Esophagus squamous epithelium (tissue), 5 donors: ENCODE measurements at regions not wholly inside any gene's neighbourhood (a gene's known extent, or its start where the extent isn't known, plus 50 kb on each side); places are given as distances from the start of the nearest gene placed in this dataset.

Experiments used
- DNase-seq: peaks from one replicate; lab custom pipeline; 2025; lab: John Stamatoyannopoulos, UW
- H3K27ac ChIP-seq, 4 donors: fragments of 200-600 bp; sonication (generic); one replicate each; pipeline ENCODE4 v1.5.1; 2016 to 2019; ENCODE audit warnings: mild to moderate bottlenecking in 1 of 4
- H3K27me3 ChIP-seq, 4 donors: fragments of 200-600 bp; sonication (generic); 1 replicate in 3 of 4; 2 replicates in 1 of 4; pipeline versions ENCODE4 v1.5.1 to v1.6.0; 2017 to 2021; ENCODE audit warnings: antibody characterized with exemption in 1 of 4
- H3K36me3 ChIP-seq, 3 donors: fragments of 200-600 bp; sonication (generic); one replicate each; pipeline ENCODE4 v1.5.1; 2016 to 2019
- H3K4me1 ChIP-seq, 3 donors: fragments of 200-600 bp; sonication (generic); one replicate each; pipeline ENCODE4 v1.5.1; 2017 to 2019
- H3K4me3 ChIP-seq, 4 donors: fragments of 200-600 bp; sonication (generic); 1 replicate in 3 of 4; 2 replicates in 1 of 4; pipeline ENCODE4 v1.5.1; 2016 to 2019; ENCODE audit warnings: mild to moderate bottlenecking in 2 of 4, moderate library complexity in 1 of 4
- H3K9me3 ChIP-seq, 3 donors: fragments of 200-600 bp; sonication (generic); one replicate each; pipeline ENCODE4 v1.5.1; 2016 to 2019
- CTCF ChIP-seq, 6 experiments: fragments of 450-650 bp in 4 of 6; fragments of 200-600 bp in 2 of 6; sonication (generic) in 2 of 6; IDR thresholded peaks; one replicate each; pipeline ENCODE4 v1.5.1; 2016 to 2019; ENCODE audit warnings: antibody characterized with exemption in 6 of 6, mild to moderate bottlenecking in 4 of 6, moderate library complexity in 4 of 6
- POLR2A ChIP-seq, 4 donors: fragments of 450-650 bp; IDR thresholded peaks; one replicate each; pipeline ENCODE4 v1.6.1; 2017; ENCODE audit warnings: antibody characterized with exemption in 4 of 4, mild to moderate bottlenecking in 4 of 4, moderate library complexity in 3 of 4
- WGBS, 2 donors: methylation state at CpG; one replicate each; pipeline ENCODE4 v1.1.5; 2018; 5-methylcytosine and 5-hydroxymethylcytosine counted together
- intact Hi-C: fragments of 100-400 bp; cut with DNase I; formaldehyde crosslinking; loops from one replicate; pipeline ENCODE4 v1.15.0; 2022
- donor health status: DM: yes; HTN: yes; CAD: no.

- intact Hi-C loops: no loop called here
These were observed 67.7 kb upstream of the USP29 start for GRCh38 chr19:57052081-57052480.

GRCh38 chr19:57053401-57053800 lies 66.4 kb upstream of the USP29 start:
- no peak overlapping the region for H3K4me3 ChIP-seq
- WGBS, 2 donors: 63 to 72% methylated on average over 12 of the region's 12 CpGs
- peaks cover 0 to 39% (median 0%) of the 10 kb centered on the region in 3 donors for H3K9me3 ChIP-seq
- no peak overlapping the region for H3K27ac ChIP-seq
- no peaks in the 10 kb centered on the region for H3K36me3 ChIP-seq
- TF ChIP-seq CTCF (IDR thresholded peaks at IDR 0.05) (no peak), POLR2A (IDR thresholded peaks at IDR 0.05) (no peak)
- no peaks in the 10 kb centered on the region for H3K4me1 ChIP-seq
- intact Hi-C loops: no loop called here
- H3K27me3 ChIP-seq: no peaks in the 10 kb centered on the region
- no peak for DNase-seq

More at GRCh38 chr19:57052081-57052480, 67.7 kb upstream of the USP29 start:
- Histone ChIP-seq H3K9me3 (peaks cover 0 to 44% (median 0%) of the 10 kb centered on the region in 3 donors), H3K4me1 (no peaks in the 10 kb centered on the region), H3K27me3 (no peaks in the 10 kb centered on the region), H3K27ac (no peak overlapping the region), H3K4me3 (no peak overlapping the region), H3K36me3 (no peaks in the 10 kb centered on the region)
- TF ChIP-seq CTCF (IDR thresholded peaks at IDR 0.05) (no peak), POLR2A (IDR thresholded peaks at IDR 0.05) (no peak)
- 23 to 44% methylated on average over 3 of the region's 3 CpGs for WGBS, 2 donors
- no peak for DNase-seq

- 78 to 82% methylated on average over 5 of the region's 5 CpGs for WGBS, 2 donors
- H3K4me3 ChIP-seq: no peak overlapping the region
- no peak overlapping the region for H3K27ac ChIP-seq
- H3K36me3 ChIP-seq: no peaks in the 10 kb centered on the region
- no peaks in the 10 kb centered on the region for H3K4me1 ChIP-seq
- TF ChIP-seq POLR2A (IDR thresholded peaks at IDR 0.05) (no peak), CTCF (IDR thresholded peaks at IDR 0.05) (no peak)
- DNase-seq: no peak
- H3K9me3 ChIP-seq: peaks cover 0 to 26% (median 0%) of the 10 kb centered on the region in 3 donors
- no peaks in the 10 kb centered on the region for H3K27me3 ChIP-seq
- intact Hi-C loops: no loop called here
These were observed 63.8 kb upstream of the USP29 start for GRCh38 chr19:57055956-57056355.

GRCh38 chr19:57057036-57057686 lies 62.6 kb upstream of the USP29 start:
- Histone ChIP-seq H3K36me3 (no peaks in the 10 kb centered on the region), H3K27ac (no peak overlapping the region), H3K4me3 (no peak overlapping the region), H3K9me3 (peaks cover 0 to 22% (median 0%) of the 10 kb centered on the region in 3 donors), H3K27me3 (no peaks in the 10 kb centered on the region), H3K4me1 (no peaks in the 10 kb centered on the region)
- no peak for DNase-seq
- WGBS, 2 donors: 52% methylated on average over 15 to 16 of the region's 16 CpGs
- intact Hi-C loops: no loop called here
- TF ChIP-seq CTCF (IDR thresholded peaks at IDR 0.05) (no peak), POLR2A (IDR thresholded peaks at IDR 0.05) (no peak)

GRCh38 chr19:57058871-57059270 lies 60.9 kb upstream of the USP29 start:
- Histone ChIP-seq H3K9me3 (peaks cover 0 to 31% (median 2%) of the 10 kb centered on the region in 3 donors), H3K4me3 (no peak overlapping the region), H3K4me1 (no peaks in the 10 kb centered on the region), H3K27ac (no peak overlapping the region), H3K27me3 (no peaks in the 10 kb centered on the region), H3K36me3 (no peaks in the 10 kb centered on the region)
- intact Hi-C loops: no loop called here
- DNase-seq: no peak
- 58 to 65% methylated on average over 3 to 5 of the region's 6 CpGs for WGBS, 2 donors
- TF ChIP-seq CTCF (IDR thresholded peaks at IDR 0.05) (no peak), POLR2A (IDR thresholded peaks at IDR 0.05) (no peak)
